ENCODE measurements at regions not wholly inside any gene's neighbourhood (a gene's known extent, or its start where the extent isn't known, plus 50 kb on each side); places are given as distances from the start of the nearest gene placed in this dataset.
A peak's percentile ranks its signal among the peaks of the same experiment; 100 is the strongest.

DNA sequence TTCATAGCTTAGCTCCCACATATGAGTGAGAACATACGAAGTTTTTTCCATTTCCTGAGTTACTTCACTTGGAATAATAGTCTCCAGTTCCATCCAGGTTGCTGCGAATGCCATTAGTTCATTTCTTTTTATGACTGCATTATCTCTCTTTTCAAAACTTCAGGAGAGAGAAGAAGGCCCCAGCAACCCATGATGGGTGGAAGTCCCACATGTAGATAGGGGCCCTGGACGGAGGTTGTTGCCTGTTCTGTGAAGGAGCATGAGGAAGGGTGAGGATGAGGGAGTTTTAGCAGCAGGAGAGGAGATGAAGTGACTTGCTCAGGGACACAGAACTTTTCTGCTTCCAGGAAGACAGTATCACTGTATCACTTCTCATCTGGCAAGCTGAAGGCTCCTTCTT is 102.2 kb upstream of the KLF4 start:
- DNase-seq, result no peak
- TF ChIP-seq, protein P1, sequence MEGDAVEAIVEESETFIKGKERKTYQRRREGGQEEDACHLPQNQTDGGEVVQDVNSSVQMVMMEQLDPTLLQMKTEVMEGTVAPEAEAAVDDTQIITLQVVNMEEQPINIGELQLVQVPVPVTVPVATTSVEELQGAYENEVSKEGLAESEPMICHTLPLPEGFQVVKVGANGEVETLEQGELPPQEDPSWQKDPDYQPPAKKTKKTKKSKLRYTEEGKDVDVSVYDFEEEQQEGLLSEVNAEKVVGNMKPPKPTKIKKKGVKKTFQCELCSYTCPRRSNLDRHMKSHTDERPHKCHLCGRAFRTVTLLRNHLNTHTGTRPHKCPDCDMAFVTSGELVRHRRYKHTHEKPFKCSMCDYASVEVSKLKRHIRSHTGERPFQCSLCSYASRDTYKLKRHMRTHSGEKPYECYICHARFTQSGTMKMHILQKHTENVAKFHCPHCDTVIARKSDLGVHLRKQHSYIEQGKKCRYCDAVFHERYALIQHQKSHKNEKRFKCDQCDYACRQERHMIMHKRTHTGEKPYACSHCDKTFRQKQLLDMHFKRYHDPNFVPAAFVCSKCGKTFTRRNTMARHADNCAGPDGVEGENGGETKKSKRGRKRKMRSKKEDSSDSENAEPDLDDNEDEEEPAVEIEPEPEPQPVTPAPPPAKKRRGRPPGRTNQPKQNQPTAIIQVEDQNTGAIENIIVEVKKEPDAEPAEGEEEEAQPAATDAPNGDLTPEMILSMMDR (IDR thresholded peaks at IDR 0.05), result no peak
- no peak for TF ChIP-seq POLR2A (IDR thresholded peaks at IDR 0.05)
- H3K4me1 ChIP-seq, result peaks cover 0 to 29% (median 2%) of the 10 kb centered on the region in 4 donors
- no peak overlapping the region for H3K4me3 ChIP-seq
- H3K27me3 ChIP-seq, result no peaks in the 10 kb centered on the region
- no peak overlapping the region for H3K27ac ChIP-seq
- no peaks in the 10 kb centered on the region for H3K9me3 ChIP-seq
- H3K36me3 ChIP-seq, result no peaks in the 10 kb centered on the region

GRCh38 chr9:107588393-107588792 is 98.8 kb upstream of the KLF4 start:
- Histone ChIP-seq H3K4me1 (peaks cover 0 to 28% (median 3%) of the 10 kb centered on the region in 4 donors), H3K36me3 (no peaks in the 10 kb centered on the region), H3K27ac (peak overlapping the region in 3 of 4 donors; percentile 74 to 96 (median 87)), H3K27me3 (no peaks in the 10 kb centered on the region), H3K4me3 (no peak overlapping the region), H3K9me3 (no peaks in the 10 kb centered on the region)
- TF ChIP-seq, protein P1 (IDR thresholded peaks at IDR 0.05), result no peak
- no peak for TF ChIP-seq POLR2A (IDR thresholded peaks at IDR 0.05)
- no peak for DNase-seq

- peak overlapping the region in 3 of 4 donors; percentile 74 to 96 (median 87) for H3K27ac ChIP-seq
- H3K4me3 ChIP-seq, result peak overlapping the region in 2 of 4 donors; percentile 37 to 46
- peaks cover 0 to 28% (median 3%) of the 10 kb centered on the region in 4 donors for H3K4me1 ChIP-seq
- no peaks in the 10 kb centered on the region for H3K36me3 ChIP-seq
- H3K27me3 ChIP-seq, result no peaks in the 10 kb centered on the region
- TF ChIP-seq, protein P1 (IDR thresholded peaks at IDR 0.05), result no peak
- TF ChIP-seq POLR2A (IDR thresholded peaks at IDR 0.05), result peak in 1 of 2 donors; percentile 46
- no peaks in the 10 kb centered on the region for H3K9me3 ChIP-seq
- DNase-seq, result peak in 2 of 3 donors; percentile 89 to 91
Observed at GRCh38 chr9:107587191-107587963, 97.8 kb upstream of the KLF4 start.

DNA sequence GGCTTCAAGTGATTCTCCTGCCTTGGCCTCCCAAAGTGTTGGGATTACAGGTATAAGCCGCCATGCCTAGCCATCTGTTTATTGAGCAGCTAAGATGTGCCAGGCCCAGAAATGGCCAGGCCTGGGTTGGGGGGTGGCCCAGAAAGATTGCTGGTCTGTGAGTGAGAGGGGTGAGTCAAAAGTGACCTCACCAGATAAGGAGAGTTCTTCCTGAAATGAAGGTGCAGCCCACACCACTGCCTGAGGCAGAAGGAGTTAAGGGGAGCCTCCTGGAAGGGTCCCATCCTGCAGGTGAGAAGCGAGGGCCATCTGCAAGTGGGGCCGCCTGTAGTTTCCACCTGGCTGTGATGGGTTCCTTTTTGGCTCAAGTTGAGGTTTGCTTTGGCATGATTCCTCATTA is 96.9 kb upstream of the KLF4 start:
- H3K27ac ChIP-seq, result peak overlapping the region in 3 of 4 donors; percentile 74 to 96 (median 87)

GRCh38 chr9:107585465-107585864 is 95.9 kb upstream of the KLF4 start:
- Histone ChIP-seq H3K27ac (peak overlapping the region in 1 of 4 donors; percentile 96), H3K27me3 (no peaks in the 10 kb centered on the region), H3K4me1 (peaks cover 0 to 28% (median 3%) of the 10 kb centered on the region in 4 donors), H3K9me3 (no peaks in the 10 kb centered on the region), H3K4me3 (no peak overlapping the region), H3K36me3 (no peaks in the 10 kb centered on the region)
- TF ChIP-seq, protein P1 (IDR thresholded peaks at IDR 0.05), result no peak
- TF ChIP-seq POLR2A (IDR thresholded peaks at IDR 0.05), result no peak
- DNase-seq, result peak in 1 of 3 donors; percentile 54

More for the DNA sequence above, 96.9 kb upstream of the KLF4 start:
- TF ChIP-seq, protein P1 (IDR thresholded peaks at IDR 0.05), result no peak
- no peak for TF ChIP-seq POLR2A (IDR thresholded peaks at IDR 0.05)
- H3K4me1 ChIP-seq, result peaks cover 0 to 28% (median 3%) of the 10 kb centered on the region in 4 donors
- no peak overlapping the region for H3K4me3 ChIP-seq
- H3K27me3 ChIP-seq, result no peaks in the 10 kb centered on the region
- no peaks in the 10 kb centered on the region for H3K9me3 ChIP-seq
- no peak for DNase-seq
- no peaks in the 10 kb centered on the region for H3K36me3 ChIP-seq
